ENCODE measurements at regions not wholly inside any gene's neighbourhood (a gene's known extent, or its start where the extent isn't known, plus 50 kb on each side); places are given as distances from the start of the nearest gene placed in this dataset.

GRCh38 chr5:12330993-12331588 lies 426.8 kb upstream of the CTNND2 start:
- no peaks in the 10 kb centered on the region for H3K4me1 ChIP-seq (ENCODE audit: control insufficient read depth in 5 of 5, insufficient read depth in 5 of 5, low read length in 5 of 5)
- WGBS, 2 donors: 69 to 78% methylated on average over 9 of the region's 9 CpGs
- H3K27me3 ChIP-seq (ENCODE audit: control insufficient read depth in 3 of 3, insufficient read depth in 3 of 3, low read length in 2 of 3): no peaks in the 10 kb centered on the region
- H3K9me3 ChIP-seq (ENCODE audit: control insufficient read depth in 4 of 4, insufficient read depth in 3 of 4, low read length in 3 of 4): no peaks in the 10 kb centered on the region
- no peak overlapping the region for H3K27ac ChIP-seq (ENCODE audit: low read depth in 1 of 2, low read length in 1 of 2)
- H3K4me3 ChIP-seq: no peak overlapping the region
- DNase-seq (no peak), ATAC-seq (ENCODE audit: insufficient read depth, low FRiP score) (no peak)
- no peaks in the 10 kb centered on the region for H3K36me3 ChIP-seq (ENCODE audit: control insufficient read depth in 4 of 4, insufficient read depth in 4 of 4, low read length in 4 of 4)
- H3K9ac ChIP-seq (ENCODE audit: insufficient read depth in 1 of 2, low read length in 2 of 2): no peak overlapping the region
- no peak for TF ChIP-seq CTCF (IDR thresholded peaks at IDR 0.05; ENCODE audit: control extremely low read depth, extremely low read depth)

DNA sequence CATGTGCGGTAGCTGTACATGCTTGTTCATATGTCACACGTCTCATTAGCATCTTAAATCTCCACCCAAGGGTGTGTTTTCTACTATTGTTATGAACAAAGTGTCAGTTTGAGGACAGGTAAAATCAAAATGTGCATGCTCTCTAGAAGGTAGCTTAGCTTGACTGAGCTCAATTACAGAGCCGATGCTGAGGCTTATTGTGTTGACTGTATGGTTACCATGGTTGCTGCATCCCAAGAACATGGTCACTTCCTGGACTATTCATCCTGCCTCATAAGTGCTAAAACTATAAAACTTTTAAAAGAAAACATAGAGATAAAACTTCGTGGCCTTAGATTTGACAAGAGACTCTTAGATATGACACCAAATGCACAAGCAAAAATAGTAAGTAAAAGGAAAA lies 426.1 kb upstream of the CTNND2 start:
- TF ChIP-seq CTCF (IDR thresholded peaks at IDR 0.05; ENCODE audit: control extremely low read depth, extremely low read depth): no peak
- no peak overlapping the region for H3K27ac ChIP-seq (ENCODE audit: low read depth in 1 of 2, low read length in 1 of 2)
- no peaks in the 10 kb centered on the region for H3K27me3 ChIP-seq (ENCODE audit: control insufficient read depth in 3 of 3, insufficient read depth in 3 of 3, low read length in 2 of 3)

DNA sequence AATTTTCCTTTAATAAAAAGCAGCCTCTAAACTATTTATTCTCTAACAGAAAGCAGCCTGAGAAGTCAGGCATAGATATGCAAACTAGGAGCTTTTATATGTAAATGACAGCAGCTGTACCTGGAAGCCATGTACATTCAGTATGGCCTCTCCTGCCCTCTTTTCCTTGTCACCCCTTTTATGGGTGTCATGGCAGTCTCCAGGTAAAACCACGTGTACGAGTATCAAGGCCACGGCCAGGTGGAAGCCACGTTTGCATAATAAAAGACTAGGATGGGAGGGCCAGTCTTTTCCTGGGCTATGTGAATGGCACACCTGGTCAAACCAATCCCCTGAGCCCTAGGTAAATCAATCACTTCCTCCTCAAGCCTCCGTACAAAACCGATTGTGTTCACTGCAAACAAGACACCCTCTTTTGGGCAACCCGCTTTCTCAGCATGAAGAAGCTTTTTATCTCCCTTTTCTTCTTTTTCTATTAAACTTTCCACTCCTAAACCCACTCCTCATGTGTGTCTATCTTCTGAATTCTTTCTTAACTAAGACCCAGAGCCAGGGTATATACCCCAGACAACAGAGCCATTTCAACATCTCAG lies 419.5 kb upstream of the CTNND2 start:
- no peak for ATAC-seq (ENCODE audit: insufficient read depth, low FRiP score)
- 54 to 62% methylated on average over 7 of the region's 7 CpGs for WGBS, 2 donors

More for the DNA sequence above, 426.1 kb upstream of the CTNND2 start:
- no peaks in the 10 kb centered on the region for H3K4me1 ChIP-seq (ENCODE audit: control insufficient read depth in 5 of 5, insufficient read depth in 5 of 5, low read length in 5 of 5)
- H3K36me3 ChIP-seq (ENCODE audit: control insufficient read depth in 4 of 4, insufficient read depth in 4 of 4, low read length in 4 of 4): no peaks in the 10 kb centered on the region
- H3K9ac ChIP-seq (ENCODE audit: insufficient read depth in 1 of 2, low read length in 2 of 2): no peak overlapping the region
- no peaks in the 10 kb centered on the region for H3K9me3 ChIP-seq (ENCODE audit: control insufficient read depth in 4 of 4, insufficient read depth in 3 of 4, low read length in 3 of 4)
- 64 to 69% methylated on average over 4 of the region's 4 CpGs for WGBS, 2 donors
- DNase-seq (no peak), ATAC-seq (ENCODE audit: insufficient read depth, low FRiP score) (no peak)
- H3K4me3 ChIP-seq: no peak overlapping the region

More for the DNA sequence above, 419.5 kb upstream of the CTNND2 start:
- no peaks in the 10 kb centered on the region for H3K27me3 ChIP-seq (ENCODE audit: control insufficient read depth in 3 of 3, insufficient read depth in 3 of 3, low read length in 2 of 3)
- no peak overlapping the region for H3K27ac ChIP-seq (ENCODE audit: low read depth in 1 of 2, low read length in 1 of 2)
- no peaks in the 10 kb centered on the region for H3K36me3 ChIP-seq (ENCODE audit: control insufficient read depth in 4 of 4, insufficient read depth in 4 of 4, low read length in 4 of 4)
- H3K9me3 ChIP-seq (ENCODE audit: control insufficient read depth in 4 of 4, insufficient read depth in 3 of 4, low read length in 3 of 4): peaks cover 0 to 7% (median 0%) of the 10 kb centered on the region in 4 donors
- TF ChIP-seq CTCF (IDR thresholded peaks at IDR 0.05; ENCODE audit: control extremely low read depth, extremely low read depth): no peak
- H3K4me3 ChIP-seq: no peak overlapping the region
- no peak overlapping the region for H3K9ac ChIP-seq (ENCODE audit: insufficient read depth in 1 of 2, low read length in 2 of 2)
- DNase-seq: no peak
- no peaks in the 10 kb centered on the region for H3K4me1 ChIP-seq (ENCODE audit: control insufficient read depth in 5 of 5, insufficient read depth in 5 of 5, low read length in 5 of 5)

Data from lung (tissue), 11 donors.